Keratinocyte (primary cell): ENCODE measurements at regions not wholly inside any gene's neighbourhood (a gene's known extent, or its start where the extent isn't known, plus 50 kb on each side); places are given as distances from the start of the nearest gene placed in this dataset.

Experiments used
- DNase-seq: peaks from one replicate; pipeline ENCODE4 v3.0.0-alpha.2; 2011; ENCODE audit warnings: low read depth, missing footprints, low spot score
- FAIRE-seq: peaks from 2 replicates; lab custom pipeline; 2011; peaks lifted over from hg19 to GRCh38; lab: Jason Lieb, UNC
- H2AFZ ChIP-seq: 2 replicates; pipeline ENCODE4 v1.6.0; 2012; ENCODE audit warnings: low read length, control low read depth, inconsistent platforms; ENCODE audit not compliant: control insufficient read depth
- H3K27ac ChIP-seq: 2 replicates; pipeline ENCODE4 v1.5.1; 2011; ENCODE audit warnings: low read length; ENCODE audit not compliant: control insufficient read depth, insufficient read depth
- H3K27me3 ChIP-seq: 3 replicates; pipeline ENCODE4 v1.6.0; 2011; ENCODE audit warnings: low read length; ENCODE audit not compliant: control insufficient read depth, insufficient read depth; ENCODE audit errors: extremely low read depth
- H3K36me3 ChIP-seq, 2 experiments: 2 replicates in 1 of 2; 3 replicates in 1 of 2; pipeline ENCODE4 v1.5.1; 2011; ENCODE audit warnings: low read length in 2 of 2, mild to moderate bottlenecking in 1 of 2; ENCODE audit not compliant: control insufficient read depth in 2 of 2, insufficient read depth in 2 of 2; ENCODE audit errors: extremely low read depth in 1 of 2
- H3K4me1 ChIP-seq: 3 replicates; pipeline ENCODE4 v1.5.1; 2011; ENCODE audit warnings: low read length; ENCODE audit not compliant: control insufficient read depth, insufficient read depth; ENCODE audit errors: extremely low read depth
- H3K4me2 ChIP-seq: 3 replicates; pipeline ENCODE4 v1.6.0; 2011; ENCODE audit warnings: low read depth, low read length; ENCODE audit not compliant: control insufficient read depth, insufficient read depth; ENCODE audit errors: extremely low read depth
- H3K4me3 ChIP-seq, 3 experiments: fragments of 200-600 bp in 1 of 3; sonication (generic) in 1 of 3; 2 replicates in 2 of 3; 3 replicates in 1 of 3; pipeline ENCODE4 v1.5.1; 2011 to 2016; ENCODE audit warnings: low read length in 3 of 3, mild to moderate bottlenecking in 3 of 3, control low read depth in 2 of 3, inconsistent platforms in 1 of 3, low read depth in 1 of 3, mixed read lengths in 1 of 3, mixed run types in 1 of 3, moderate library complexity in 1 of 3; ENCODE audit not compliant: control insufficient read depth in 2 of 3, insufficient read depth in 2 of 3; ENCODE audit errors: extremely low read depth in 1 of 3
- H3K79me2 ChIP-seq: 2 replicates; pipeline ENCODE4 v1.6.0; 2012; ENCODE audit warnings: low read length; ENCODE audit not compliant: control insufficient read depth, insufficient read depth
- H3K9ac ChIP-seq: 3 replicates; pipeline ENCODE4 v1.6.0; 2011; ENCODE audit warnings: low read length; ENCODE audit not compliant: control insufficient read depth, insufficient read depth; ENCODE audit errors: extremely low read depth
- H3K9me1 ChIP-seq: 3 replicates; pipeline ENCODE4 v1.6.0; 2011; ENCODE audit warnings: low read length; ENCODE audit not compliant: control insufficient read depth, insufficient read depth; ENCODE audit errors: extremely low read depth
- H3K9me3 ChIP-seq: 2 replicates; pipeline ENCODE4 v1.5.1; 2012; ENCODE audit warnings: low read depth, low read length; ENCODE audit not compliant: control insufficient read depth
- H4K20me1 ChIP-seq: 3 replicates; pipeline ENCODE4 v1.6.0; 2011; ENCODE audit warnings: low read length; ENCODE audit not compliant: control insufficient read depth, insufficient read depth; ENCODE audit errors: extremely low read depth
- CTCF ChIP-seq, 3 experiments: IDR thresholded peaks in 1 of 3; conservative IDR thresholded peaks in 1 of 3; optimal IDR thresholded peaks in 1 of 3; 2 replicates in 2 of 3; 3 replicates in 1 of 3; pipeline versions ENCODE3 to v1.5.1; 2011; ENCODE audit warnings: low read length in 3 of 3, mild to moderate bottlenecking in 3 of 3, moderate library complexity in 2 of 3, control low read depth in 1 of 3, inconsistent platforms in 1 of 3; ENCODE audit not compliant: insufficient read depth in 2 of 3; ENCODE audit errors: extremely low read depth in 1 of 3
- EZH2 ChIP-seq: IDR thresholded peaks from one replicate; pipeline ENCODE4 v1.6.1; 2012; ENCODE audit warnings: inconsistent platforms, mild to moderate bottlenecking, low read length, moderate library complexity
- dilution Hi-C: fragments of 300-500 bp; cut with MboI; formaldehyde crosslinking; loops from one replicate; pipeline ENCODE4 v1.7.0; 2020; ENCODE audit warnings: low sequenced_read_pairs; ENCODE audit not compliant: extremely low pct_ligation_motif_present

- dilution Hi-C loops, result no loop called here
- Histone ChIP-seq H3K9me1 (no peaks in the 10 kb centered on the region), H4K20me1 (no peaks in the 10 kb centered on the region), H3K36me3 (no peaks in the 10 kb centered on the region), H3K4me3 (no peak overlapping the region), H3K9ac (no peak overlapping the region), H2AFZ (no peak overlapping the region), H3K4me1 (no peaks in the 10 kb centered on the region), H3K4me2 (no peak overlapping the region), H3K9me3 (no peaks in the 10 kb centered on the region), H3K27ac (no peak overlapping the region), H3K79me2 (no peaks in the 10 kb centered on the region), H3K27me3 (peaks cover 7% of the 10 kb centered on the region)
- FAIRE-seq, result no peak
- TF ChIP-seq CTCF (optimal IDR thresholded peaks at IDR 0.05 in 1 of 3, IDR thresholded peaks at IDR 0.05 in 1 of 3, conservative IDR thresholded peaks at IDR 0.05 in 1 of 3; ENCODE audit: extremely low read depth in 1 of 3, insufficient read depth in 2 of 3, low read length in 3 of 3), result no peak
- no peak for TF ChIP-seq EZH2
- DNase-seq, result no peak
These were observed 163.3 kb downstream of the JCAD start for GRCh38 chr10:29896053-29896452.

GRCh38 chr10:29895456-29895855 lies 163.9 kb downstream of the JCAD start:
- Histone ChIP-seq H3K4me2 (no peak overlapping the region), H3K79me2 (no peaks in the 10 kb centered on the region), H3K9me1 (no peaks in the 10 kb centered on the region), H3K4me3 (no peak overlapping the region), H3K9ac (no peak overlapping the region), H3K27ac (no peak overlapping the region), H3K9me3 (no peaks in the 10 kb centered on the region), H3K4me1 (no peaks in the 10 kb centered on the region), H4K20me1 (no peaks in the 10 kb centered on the region), H2AFZ (no peak overlapping the region), H3K36me3 (no peaks in the 10 kb centered on the region), H3K27me3 (peaks cover 3% of the 10 kb centered on the region)
- no peak for TF ChIP-seq CTCF (optimal IDR thresholded peaks at IDR 0.05 in 1 of 3, IDR thresholded peaks at IDR 0.05 in 1 of 3, conservative IDR thresholded peaks at IDR 0.05 in 1 of 3; ENCODE audit: extremely low read depth in 1 of 3, insufficient read depth in 2 of 3, low read length in 3 of 3)
- TF ChIP-seq EZH2, result no peak
- FAIRE-seq, result no peak
- dilution Hi-C loops, result no loop called here
- no peak for DNase-seq
